HepG2 (cell line): ENCODE measurements at regions not wholly inside any gene's neighbourhood (a gene's known extent, or its start where the extent isn't known, plus 50 kb on each side); places are given as distances from the start of the nearest gene placed in this dataset.

ENCODE experiments used
- GABPA ChIP-seq, 2 experiments: IDR thresholded peaks; 2 replicates each; pipeline ENCODE4 v1.6.1; 2011 to 2016; ENCODE audit warnings: low read depth in 2 of 2, low read length in 1 of 2, missing biosample characterization in 1 of 2, missing genetic modification characterization in 1 of 2
- RFX5 ChIP-seq: IDR thresholded peaks from 2 replicates; pipeline ENCODE4 v1.6.1; 2011; ENCODE audit warnings: low read depth, low read length, improper control_type of control experiment
- ZNF777 ChIP-seq: sonication (generic); formaldehyde crosslinking; IDR thresholded peaks from 2 replicates; pipeline ENCODE4 v1.4.0; 2020; ENCODE audit warnings: missing genetic modification reagents
- TF ChIP-seq, protein P1 (sequence below): sonication (generic); formaldehyde crosslinking; IDR thresholded peaks from 2 replicates; pipeline ENCODE4 v1.5.0; 2020; ENCODE audit warnings: mild to moderate bottlenecking, missing genetic modification reagents, moderate library complexity
- TF ChIP-seq, protein P2 (sequence below): sonication (generic); formaldehyde crosslinking; IDR thresholded peaks from 2 replicates; pipeline ENCODE4 v1.5.0; 2020; ENCODE audit warnings: missing genetic modification reagents, mild to moderate bottlenecking, borderline replicate concordance
- TF ChIP-seq, protein P3 (sequence below): sonication (generic); formaldehyde crosslinking; IDR thresholded peaks from 2 replicates; pipeline ENCODE4 v1.4.0; 2020; ENCODE audit warnings: missing genetic modification reagents

DNA sequence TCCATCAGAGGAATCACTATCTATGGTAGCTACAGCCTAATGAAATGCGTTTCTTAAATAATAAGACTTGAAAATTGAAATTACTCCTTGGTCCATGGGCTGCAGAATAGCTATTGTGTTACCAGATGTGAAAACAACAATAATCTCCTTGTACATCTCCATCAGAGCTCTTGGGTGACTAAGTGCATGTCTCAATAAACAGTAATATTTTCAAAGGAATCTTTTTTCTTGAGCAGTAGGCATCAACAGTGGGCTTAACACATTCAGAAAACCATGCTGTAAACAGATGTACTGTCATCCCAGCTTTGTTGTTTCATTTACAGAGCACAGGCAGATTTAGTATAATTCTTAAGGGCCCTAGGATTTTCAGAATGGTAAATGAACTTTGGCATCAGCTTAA lies 67.3 kb downstream of the GLUD2 start:
- TF ChIP-seq, protein P1, sequence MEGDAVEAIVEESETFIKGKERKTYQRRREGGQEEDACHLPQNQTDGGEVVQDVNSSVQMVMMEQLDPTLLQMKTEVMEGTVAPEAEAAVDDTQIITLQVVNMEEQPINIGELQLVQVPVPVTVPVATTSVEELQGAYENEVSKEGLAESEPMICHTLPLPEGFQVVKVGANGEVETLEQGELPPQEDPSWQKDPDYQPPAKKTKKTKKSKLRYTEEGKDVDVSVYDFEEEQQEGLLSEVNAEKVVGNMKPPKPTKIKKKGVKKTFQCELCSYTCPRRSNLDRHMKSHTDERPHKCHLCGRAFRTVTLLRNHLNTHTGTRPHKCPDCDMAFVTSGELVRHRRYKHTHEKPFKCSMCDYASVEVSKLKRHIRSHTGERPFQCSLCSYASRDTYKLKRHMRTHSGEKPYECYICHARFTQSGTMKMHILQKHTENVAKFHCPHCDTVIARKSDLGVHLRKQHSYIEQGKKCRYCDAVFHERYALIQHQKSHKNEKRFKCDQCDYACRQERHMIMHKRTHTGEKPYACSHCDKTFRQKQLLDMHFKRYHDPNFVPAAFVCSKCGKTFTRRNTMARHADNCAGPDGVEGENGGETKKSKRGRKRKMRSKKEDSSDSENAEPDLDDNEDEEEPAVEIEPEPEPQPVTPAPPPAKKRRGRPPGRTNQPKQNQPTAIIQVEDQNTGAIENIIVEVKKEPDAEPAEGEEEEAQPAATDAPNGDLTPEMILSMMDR (CRISPR knock-in tag), result no peak
- TF ChIP-seq, protein P2, sequence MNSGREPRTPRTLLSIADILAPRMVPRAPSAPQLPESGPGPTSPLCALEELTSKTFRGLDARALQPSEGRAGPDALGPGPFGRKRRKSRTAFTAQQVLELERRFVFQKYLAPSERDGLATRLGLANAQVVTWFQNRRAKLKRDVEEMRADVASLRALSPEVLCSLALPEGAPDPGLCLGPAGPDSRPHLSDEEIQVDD, result no peak
- TF ChIP-seq ZNF777 (CRISPR knock-in tag) (no peak), GABPA (IDR thresholded peaks at IDR 0.05; ENCODE audit: low read depth, low read length) (no peak), GABPA (CRISPR knock-in tag; IDR thresholded peaks at IDR 0.05; ENCODE audit: low read depth) (no peak), RFX5 (no peak)
- TF ChIP-seq, protein P3, sequence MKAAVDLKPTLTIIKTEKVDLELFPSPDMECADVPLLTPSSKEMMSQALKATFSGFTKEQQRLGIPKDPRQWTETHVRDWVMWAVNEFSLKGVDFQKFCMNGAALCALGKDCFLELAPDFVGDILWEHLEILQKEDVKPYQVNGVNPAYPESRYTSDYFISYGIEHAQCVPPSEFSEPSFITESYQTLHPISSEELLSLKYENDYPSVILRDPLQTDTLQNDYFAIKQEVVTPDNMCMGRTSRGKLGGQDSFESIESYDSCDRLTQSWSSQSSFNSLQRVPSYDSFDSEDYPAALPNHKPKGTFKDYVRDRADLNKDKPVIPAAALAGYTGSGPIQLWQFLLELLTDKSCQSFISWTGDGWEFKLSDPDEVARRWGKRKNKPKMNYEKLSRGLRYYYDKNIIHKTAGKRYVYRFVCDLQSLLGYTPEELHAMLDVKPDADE (CRISPR knock-in tag), result no peak
